ENCODE measurements at regions not wholly inside any gene's neighbourhood (a gene's known extent, or its start where the extent isn't known, plus 50 kb on each side); places are given as distances from the start of the nearest gene placed in this dataset.
A peak's percentile ranks its signal among the peaks of the same experiment; 100 is the strongest.
"Not testable (repeated sequence)": the region's sequence is repeated elsewhere in the genome, so short reads cannot be mapped to it uniquely, and the experiment has no call there.

DNA sequence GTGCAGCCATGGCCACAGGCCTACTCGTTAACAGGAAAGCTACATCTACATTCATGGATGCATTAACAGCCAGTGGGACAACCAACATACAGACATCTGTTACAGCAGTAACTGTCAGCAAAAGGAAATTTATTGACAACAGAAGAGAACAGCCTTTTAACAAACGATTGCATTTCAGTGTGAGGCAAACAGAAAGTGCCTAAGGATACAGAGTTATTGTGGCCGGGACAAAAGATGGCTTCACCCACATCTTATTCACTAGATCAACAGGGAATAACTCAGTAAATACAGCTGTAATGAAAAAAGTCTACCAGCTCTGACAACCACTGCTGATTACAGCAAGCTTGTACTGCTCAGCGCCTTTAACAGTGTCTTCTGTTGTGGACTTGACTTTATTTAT lies 61.5 kb upstream of the TBL1X start:
- Histone ChIP-seq H3K23ac (ENCODE audit: low read depth, low read length) (no peak overlapping the region), H3K9ac (ENCODE audit: low read depth, low read length) (no peak overlapping the region), H3K36me3 (ENCODE audit: control insufficient read depth, insufficient read depth, low read length) (no peaks in the 10 kb centered on the region), H3K4ac (ENCODE audit: low read depth, low read length) (no peak overlapping the region), H3K14ac (replicated peaks; ENCODE audit: low read depth, low read length) (no peak overlapping the region), H3K56ac (ENCODE audit: extremely low read depth, insufficient read depth, low read length) (no peak overlapping the region), H3K4me1 (ENCODE audit: control insufficient read depth, insufficient read depth, low read length) (no peaks in the 10 kb centered on the region), H2AFZ (replicated peaks; ENCODE audit: low read length, poor library complexity) (no peak overlapping the region), H3K27me3 (ENCODE audit: control insufficient read depth, insufficient read depth, low read length) (no peaks in the 10 kb centered on the region), H4K5ac (ENCODE audit: low read depth, low read length) (no peak overlapping the region), H3K4me2 (ENCODE audit: low read depth, low read length) (no peak overlapping the region), H3K27ac (ENCODE audit: insufficient read depth, low read length) (no peak overlapping the region), H3K9me1 (ENCODE audit: insufficient read depth, low read length) (no peaks in the 10 kb centered on the region), H2AK9ac (replicated peaks; ENCODE audit: low read depth, low read length, poor library complexity) (no peak overlapping the region), H2BK120ac (ENCODE audit: low read depth, low read length) (no peak overlapping the region), H4K20me1 (ENCODE audit: insufficient read depth, low read length) (no peaks in the 10 kb centered on the region), H3K9me3 (ENCODE audit: control insufficient read depth, insufficient read depth, low read length) (peaks cover 7% of the 10 kb centered on the region; the same call in 1 of the 2 replicates), H4K8ac (ENCODE audit: low read depth in 2 of 2, low read length in 2 of 2) (no peak overlapping the region), H2BK5ac (ENCODE audit: low read depth, low read length, poor library complexity, severe bottlenecking) (no peak overlapping the region), H2BK20ac (ENCODE audit: low read depth, low read length) (no peak overlapping the region), H3K4me3 (ENCODE audit: insufficient read depth, low read depth, low read length) (no peak overlapping the region), H2AK5ac (ENCODE audit: low read depth, low read length) (no peak overlapping the region), H2BK15ac (ENCODE audit: low read depth, low read length) (no peak overlapping the region), H4K91ac (ENCODE audit: insufficient read depth, low read depth, low read length) (no peak overlapping the region), H3K18ac (ENCODE audit: low read depth, low read length) (no peak overlapping the region), H3K79me1 (ENCODE audit: low read depth in 1 of 2, low read length in 2 of 2) (no peaks in the 10 kb centered on the region)
- CTCF ChIA-PET, result no interaction called here
- no peak for TF ChIP-seq RCOR1 (IDR thresholded peaks at IDR 0.05; ENCODE audit: insufficient replicate concordance, low read length)
- TF ChIP-seq, protein P1, sequence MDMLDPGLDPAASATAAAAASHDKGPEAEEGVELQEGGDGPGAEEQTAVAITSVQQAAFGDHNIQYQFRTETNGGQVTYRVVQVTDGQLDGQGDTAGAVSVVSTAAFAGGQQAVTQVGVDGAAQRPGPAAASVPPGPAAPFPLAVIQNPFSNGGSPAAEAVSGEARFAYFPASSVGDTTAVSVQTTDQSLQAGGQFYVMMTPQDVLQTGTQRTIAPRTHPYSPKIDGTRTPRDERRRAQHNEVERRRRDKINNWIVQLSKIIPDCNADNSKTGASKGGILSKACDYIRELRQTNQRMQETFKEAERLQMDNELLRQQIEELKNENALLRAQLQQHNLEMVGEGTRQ (IDR thresholded peaks at IDR 0.05; ENCODE audit: low read depth, low read length), result no peak
- no peak for TF ChIP-seq MAFK (IDR thresholded peaks at IDR 0.05; ENCODE audit: low read depth, low read length)
- intact Hi-C loops (cut with micrococcal nuclease), result no loop called here
- BruUV-seq (replicated peaks), result no TSS peak
- in situ Hi-C loops (cut with MboI; ENCODE audit: low sequenced_read_pairs), result no loop called here
- DNase-seq (no peak), ATAC-seq (ENCODE audit: low read depth) (no peak)
- POLR2A ChIA-PET (ENCODE audit: unreplicated experiment), result no interaction called here
- dilution Hi-C loops (cut with HindIII; ENCODE audit: low sequenced_read_pairs, unreplicated experiment), result no loop called here
- WGBS, 2 experiments (ENCODE audit: extremely low coverage in 2 of 2, insufficient read length in 1 of 2), result 100% methylated on average over 1 of the region's 4 CpGs; no CpG with 5 or more reads in 1 of the 2 experiments

DNA sequence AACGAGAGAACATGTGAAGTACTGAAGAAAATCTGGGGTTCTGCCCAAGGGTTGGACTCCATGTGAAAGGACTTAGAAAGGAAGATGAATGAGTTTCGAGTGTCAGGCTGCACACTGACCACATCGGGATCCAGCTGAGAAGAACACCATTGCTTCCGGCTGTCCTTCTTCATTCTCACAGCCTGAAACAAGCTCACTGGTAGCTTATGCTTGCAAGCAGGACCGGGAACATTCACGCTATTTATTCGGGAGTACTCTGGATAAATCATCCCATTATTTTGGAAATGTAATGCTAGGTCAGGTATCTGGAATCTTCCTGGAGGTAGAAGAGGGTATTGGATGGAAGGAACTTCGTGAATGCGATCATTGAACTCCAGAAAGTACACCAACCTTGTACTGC lies 59.2 kb upstream of the TBL1X start:
- H3K9ac ChIP-seq (ENCODE audit: low read depth, low read length); H2AK9ac ChIP-seq (replicated peaks; ENCODE audit: low read depth, low read length, poor library complexity); H3K4me2 ChIP-seq (ENCODE audit: low read depth, low read length); H3K56ac ChIP-seq (ENCODE audit: extremely low read depth, insufficient read depth, low read length); intact Hi-C loops (cut with micrococcal nuclease); ATAC-seq (ENCODE audit: low read depth); dilution Hi-C loops (cut with HindIII; ENCODE audit: low sequenced_read_pairs, unreplicated experiment); H2BK20ac ChIP-seq (ENCODE audit: low read depth, low read length); H2BK15ac ChIP-seq (ENCODE audit: low read depth, low read length); H3K9me1 ChIP-seq (ENCODE audit: insufficient read depth, low read length); H4K91ac ChIP-seq (ENCODE audit: insufficient read depth, low read depth, low read length); in situ Hi-C loops (cut with MboI; ENCODE audit: low sequenced_read_pairs); H2BK120ac ChIP-seq (ENCODE audit: low read depth, low read length); H4K8ac ChIP-seq (ENCODE audit: low read depth in 2 of 2, low read length in 2 of 2); H3K4ac ChIP-seq (ENCODE audit: low read depth, low read length); CTCF ChIA-PET; H2BK5ac ChIP-seq (ENCODE audit: low read depth, low read length, poor library complexity, severe bottlenecking); H2AFZ ChIP-seq (replicated peaks; ENCODE audit: low read length, poor library complexity); BruUV-seq (replicated peaks); H3K36me3 ChIP-seq (ENCODE audit: control insufficient read depth, insufficient read depth, low read length); H3K18ac ChIP-seq (ENCODE audit: low read depth, low read length); H3K79me1 ChIP-seq (ENCODE audit: low read depth in 1 of 2, low read length in 2 of 2); H3K14ac ChIP-seq (replicated peaks; ENCODE audit: low read depth, low read length); H3K27ac ChIP-seq (ENCODE audit: insufficient read depth, low read length); H3K9me3 ChIP-seq (ENCODE audit: control insufficient read depth, insufficient read depth, low read length); H2AK5ac ChIP-seq (ENCODE audit: low read depth, low read length); H3K4me3 ChIP-seq (ENCODE audit: insufficient read depth, low read depth, low read length); H4K20me1 ChIP-seq (ENCODE audit: insufficient read depth, low read length); H3K23ac ChIP-seq (ENCODE audit: low read depth, low read length); POLR2A ChIA-PET (ENCODE audit: unreplicated experiment); H4K5ac ChIP-seq (ENCODE audit: low read depth, low read length); H3K4me1 ChIP-seq (ENCODE audit: control insufficient read depth, insufficient read depth, low read length); H3K27me3 ChIP-seq (ENCODE audit: control insufficient read depth, insufficient read depth, low read length): not testable (repeated sequence)
- 79% methylated on average over 8 of the region's 9 CpGs; no CpG with 5 or more reads in 1 of the 2 experiments for WGBS, 2 experiments (ENCODE audit: extremely low coverage in 2 of 2, insufficient read length in 1 of 2)
- DNase-seq, result peak; percentile 37

Measured in IMR-90 (cell line).